H9 (cell line): ENCODE measurements at regions not wholly inside any gene's neighbourhood (a gene's known extent, or its start where the extent isn't known, plus 50 kb on each side); places are given as distances from the start of the nearest gene placed in this dataset.

Experiments used
- DNase-seq: peaks from one replicate; pipeline ENCODE4 v3.0.0-alpha.2; 2017
- H2AFZ ChIP-seq: one replicate; pipeline ENCODE4 v1.6.1; 2013; ENCODE audit warnings: mild to moderate bottlenecking, low read length, control low read depth, moderate library complexity
- H2AK5ac ChIP-seq: 2 replicates; pipeline ENCODE4 v1.6.1; 2013; ENCODE audit warnings: low read length, control low read depth, mixed read lengths; ENCODE audit not compliant: insufficient read length
- H2BK120ac ChIP-seq: one replicate; pipeline ENCODE4 v1.6.1; 2013; ENCODE audit warnings: low read depth, mild to moderate bottlenecking, low read length, control low read depth, inconsistent platforms; ENCODE audit not compliant: poor library complexity, severe bottlenecking
- H2BK12ac ChIP-seq: 2 replicates; pipeline ENCODE4 v1.6.1; 2013; ENCODE audit warnings: low read length, control low read depth, mixed read lengths, low read depth; ENCODE audit not compliant: insufficient read length
- H2BK15ac ChIP-seq: 2 replicates; pipeline ENCODE4 v1.6.1; 2013; ENCODE audit warnings: low read depth, low read length, control low read depth
- H2BK20ac ChIP-seq: one replicate; pipeline ENCODE4 v1.6.1; 2013; ENCODE audit warnings: low read depth, mild to moderate bottlenecking, low read length, control low read depth, inconsistent platforms; ENCODE audit not compliant: poor library complexity, severe bottlenecking
- H2BK5ac ChIP-seq: 2 replicates; pipeline ENCODE4 v1.6.1; 2013; ENCODE audit warnings: low read length, control low read depth, mixed read lengths; ENCODE audit not compliant: insufficient read length
- H3K14ac ChIP-seq: 2 replicates; pipeline ENCODE4 v1.6.1; 2013; ENCODE audit warnings: low read length, control low read depth; ENCODE audit not compliant: insufficient read depth
- H3K18ac ChIP-seq: 2 replicates; pipeline ENCODE4 v1.6.1; 2013; ENCODE audit warnings: low read depth, mild to moderate bottlenecking, mixed read lengths, low read length, control low read depth; ENCODE audit not compliant: insufficient read length
- H3K23ac ChIP-seq: 2 replicates; pipeline ENCODE4 v1.6.1; 2013; ENCODE audit warnings: low read length, control low read depth, mixed read lengths, low read depth; ENCODE audit not compliant: insufficient read length
- H3K23me2 ChIP-seq: 2 replicates; pipeline ENCODE4 v1.6.1; 2013; ENCODE audit warnings: low read depth, mild to moderate bottlenecking, mixed read lengths, low read length, control low read depth; ENCODE audit not compliant: insufficient read length, poor library complexity, severe bottlenecking
- H3K27ac ChIP-seq: 2 replicates; pipeline ENCODE4 v1.5.1; 2013; ENCODE audit warnings: low read length, control low read depth, mixed read lengths, low read depth; ENCODE audit not compliant: insufficient read length
- H3K27me3 ChIP-seq: 2 replicates; pipeline ENCODE4 v1.6.1; 2013; ENCODE audit warnings: low read length, control low read depth, inconsistent platforms; ENCODE audit not compliant: insufficient read depth
- H3K4ac ChIP-seq: 2 replicates; pipeline ENCODE4 v1.6.1; 2013; ENCODE audit warnings: low read depth, mild to moderate bottlenecking, control low read depth, inconsistent platforms, low read length, moderate library complexity
- H3K4me1 ChIP-seq: 2 replicates; pipeline ENCODE4 v1.6.1; 2013; ENCODE audit warnings: low read length, control low read depth, inconsistent platforms; ENCODE audit not compliant: insufficient read depth
- H3K4me2 ChIP-seq: 2 replicates; pipeline ENCODE4 v1.6.1; 2013; ENCODE audit warnings: low read length, control low read depth, mixed read lengths; ENCODE audit not compliant: insufficient read length, insufficient read depth
- H3K56ac ChIP-seq: 2 replicates; pipeline ENCODE4 v1.6.1; 2013; ENCODE audit warnings: low read depth, mild to moderate bottlenecking, mixed read lengths, low read length, control low read depth; ENCODE audit not compliant: insufficient read length
- H3K79me1 ChIP-seq: 2 replicates; pipeline ENCODE4 v1.6.1; 2013; ENCODE audit warnings: low read depth, mild to moderate bottlenecking, moderate library complexity, low read length, control low read depth, inconsistent platforms; ENCODE audit not compliant: insufficient read depth, poor library complexity, severe bottlenecking
- H3K79me2 ChIP-seq: 2 replicates; pipeline ENCODE4 v1.6.1; 2013; ENCODE audit warnings: low read length, control low read depth, inconsistent platforms; ENCODE audit not compliant: insufficient read depth
- H3K9ac ChIP-seq: 2 replicates; pipeline ENCODE4 v1.6.1; 2013; ENCODE audit warnings: low read length, control low read depth, mixed read lengths; ENCODE audit not compliant: insufficient read length; ENCODE audit errors: extremely low read depth
- H3K9me3 ChIP-seq: one replicate; pipeline ENCODE4 v1.6.1; 2013; ENCODE audit warnings: low read depth, low read length, inconsistent platforms; ENCODE audit not compliant: control insufficient read depth
- H3T11ph ChIP-seq: one replicate; pipeline ENCODE4 v1.6.1; 2013; ENCODE audit warnings: mild to moderate bottlenecking, low read length, control low read depth, inconsistent platforms
- H4K20me1 ChIP-seq: one replicate; pipeline ENCODE4 v1.6.1; 2013; ENCODE audit not compliant: control insufficient read depth, insufficient read length, insufficient read depth
- H4K5ac ChIP-seq: 2 replicates; pipeline ENCODE4 v1.6.1; 2013; ENCODE audit warnings: low read depth, mild to moderate bottlenecking, mixed read lengths, low read length, control low read depth; ENCODE audit not compliant: insufficient read length
- H4K8ac ChIP-seq: replicated peaks from 2 replicates; pipeline ENCODE4 v1.6.1; 2013; ENCODE audit warnings: low read length, control low read depth, mixed read lengths, low read depth; ENCODE audit not compliant: insufficient read length
- H4K91ac ChIP-seq: 2 replicates; pipeline ENCODE4 v1.6.1; 2013; ENCODE audit warnings: low read depth, mild to moderate bottlenecking, moderate library complexity, mixed read lengths, low read length, control low read depth; ENCODE audit not compliant: insufficient read length
- H3K27ac Mint-ChIP-seq, 3 experiments: 2 replicates in 2 of 3; 3 replicates in 1 of 3; pipeline ENCODE4 v1.8.0; 2020 to 2021; ENCODE audit warnings: mixed read lengths in 3 of 3, mild to moderate bottlenecking in 1 of 3, moderate library complexity in 1 of 3
- H3K27me3 Mint-ChIP-seq: 2 replicates; pipeline ENCODE4 v1.8.0; 2021; ENCODE audit warnings: low read depth, mild to moderate bottlenecking, moderate library complexity, mixed read lengths
- H3K36me3 Mint-ChIP-seq, 3 experiments: 2 replicates in 2 of 3; 3 replicates in 1 of 3; pipeline ENCODE4 v1.8.0; 2020 to 2021; ENCODE audit warnings: low read depth in 3 of 3, mixed read lengths in 3 of 3; ENCODE audit not compliant: insufficient read depth in 1 of 3
- H3K4me1 Mint-ChIP-seq, 2 experiments: 2 replicates each; pipeline ENCODE4 v1.8.0; 2020; ENCODE audit warnings: mixed read lengths in 2 of 2
- H3K4me3 Mint-ChIP-seq, 2 experiments: 2 replicates in 1 of 2; 3 replicates in 1 of 2; pipeline ENCODE4 v1.8.0; 2020 to 2021; ENCODE audit warnings: mild to moderate bottlenecking in 2 of 2, mixed read lengths in 2 of 2, moderate library complexity in 1 of 2
- H3K9me3 Mint-ChIP-seq, 2 experiments: 2 replicates in 1 of 2; 3 replicates in 1 of 2; pipeline ENCODE4 v1.8.0; 2020; ENCODE audit warnings: mild to moderate bottlenecking in 2 of 2, mixed read lengths in 2 of 2, moderate library complexity in 1 of 2
- whole genome bisulfite sequencing: extraction: QIAGEN DNeasy Blood & Tissue Kit; methylation state at CpG from one replicate; pipeline ENCODE4 v1.1.7; 2013; ENCODE audit warnings: missing lambda C conversion rate, low lambda C conversion rate, mixed read lengths; ENCODE audit not compliant: insufficient read length; ENCODE audit errors: extremely low coverage; 5-methylcytosine and 5-hydroxymethylcytosine counted together
- TF ChIP-seq, protein P1 (sequence below): fragments of 200-600 bp; sonication (generic); conservative IDR thresholded peaks from 3 replicates; pipeline ENCODE4 v1.8.0; 2021; ENCODE audit warnings: antibody characterized with exemption, mild to moderate bottlenecking

DNA sequence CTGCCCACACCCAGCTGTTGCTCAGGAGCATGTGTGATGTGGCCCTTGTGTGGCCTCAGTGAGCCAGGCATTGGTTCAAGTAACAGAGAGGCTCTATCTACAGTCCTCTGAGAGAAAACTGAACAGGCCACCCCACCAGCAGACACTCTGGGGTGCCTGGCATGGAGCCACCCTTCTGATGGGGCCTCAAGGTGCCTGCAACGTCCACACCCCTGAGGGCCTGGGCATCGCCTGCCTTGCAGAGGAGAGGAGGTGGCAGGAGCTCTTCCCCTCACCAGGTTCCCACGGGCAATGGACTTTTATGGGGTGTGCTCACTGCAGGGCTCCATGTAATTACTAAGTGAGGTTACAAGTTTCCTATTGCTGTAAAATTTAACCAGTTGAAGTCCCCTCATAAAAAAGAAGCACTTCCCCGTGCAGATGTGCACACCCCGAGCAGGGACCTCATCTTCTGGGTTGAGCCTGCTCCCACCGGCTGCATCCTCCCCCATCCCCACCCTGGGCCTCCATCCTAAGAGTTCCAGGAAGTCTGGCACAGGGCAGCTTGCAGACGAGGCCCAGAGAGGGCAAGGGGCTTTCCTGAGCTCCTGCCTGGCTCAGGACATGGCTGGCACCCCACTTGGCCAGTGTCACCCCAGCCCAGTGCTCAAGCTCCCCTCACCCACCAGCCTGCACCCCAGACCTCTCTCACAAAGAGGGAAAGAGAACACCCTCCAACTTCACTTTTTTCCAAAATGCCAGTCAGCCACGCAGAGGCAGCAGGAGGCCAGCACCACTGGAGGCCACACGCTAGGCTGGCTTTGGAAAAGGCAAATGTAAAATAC, 270.4 kb upstream of the RTL1 start:
- H3K27me3 ChIP-seq, result no peaks in the 10 kb centered on the region
- H4K5ac ChIP-seq, result no peak overlapping the region
- no peak overlapping the region for H3K23ac ChIP-seq
- H4K8ac ChIP-seq, result no peak overlapping the region
- H3K4me1 Mint-ChIP-seq, result no peaks in the 10 kb centered on the region
- H3K23me2 ChIP-seq, result no peaks in the 10 kb centered on the region
- no peak overlapping the region for H3K4me2 ChIP-seq
- H3K27ac Mint-ChIP-seq, result no peak overlapping the region
- H3K79me2 ChIP-seq, result no peaks in the 10 kb centered on the region
- H3K27me3 Mint-ChIP-seq, result peaks cover 3% of the 10 kb centered on the region
- no CpG with 5 or more reads among the region's 9 CpGs for WGBS
- no peak overlapping the region for H3K27ac ChIP-seq
- H2BK15ac ChIP-seq, result no peak overlapping the region
- DNase-seq, result no peak
- H3K14ac ChIP-seq, result no peak overlapping the region
- H3K9ac ChIP-seq, result no peak overlapping the region
- H2BK5ac ChIP-seq, result no peak overlapping the region
- peaks cover 0 to 5% (median 1%) of the 10 kb centered on the region in 3 experiments; a peak in 4 of 7 replicates for H3K36me3 Mint-ChIP-seq
- H3K18ac ChIP-seq, result no peak overlapping the region
- H3T11ph ChIP-seq, result no peak overlapping the region
- H3K4ac ChIP-seq, result no peak overlapping the region
- H2BK12ac ChIP-seq, result no peak overlapping the region
- no peaks in the 10 kb centered on the region for H4K20me1 ChIP-seq
- no peak overlapping the region for H4K91ac ChIP-seq
- H3K9me3 Mint-ChIP-seq, result peaks cover 12 to 19% of the 10 kb centered on the region in 2 experiments
- no peak overlapping the region for H2BK120ac ChIP-seq
- H3K9me3 ChIP-seq, result no peaks in the 10 kb centered on the region
- TF ChIP-seq, protein P1, sequence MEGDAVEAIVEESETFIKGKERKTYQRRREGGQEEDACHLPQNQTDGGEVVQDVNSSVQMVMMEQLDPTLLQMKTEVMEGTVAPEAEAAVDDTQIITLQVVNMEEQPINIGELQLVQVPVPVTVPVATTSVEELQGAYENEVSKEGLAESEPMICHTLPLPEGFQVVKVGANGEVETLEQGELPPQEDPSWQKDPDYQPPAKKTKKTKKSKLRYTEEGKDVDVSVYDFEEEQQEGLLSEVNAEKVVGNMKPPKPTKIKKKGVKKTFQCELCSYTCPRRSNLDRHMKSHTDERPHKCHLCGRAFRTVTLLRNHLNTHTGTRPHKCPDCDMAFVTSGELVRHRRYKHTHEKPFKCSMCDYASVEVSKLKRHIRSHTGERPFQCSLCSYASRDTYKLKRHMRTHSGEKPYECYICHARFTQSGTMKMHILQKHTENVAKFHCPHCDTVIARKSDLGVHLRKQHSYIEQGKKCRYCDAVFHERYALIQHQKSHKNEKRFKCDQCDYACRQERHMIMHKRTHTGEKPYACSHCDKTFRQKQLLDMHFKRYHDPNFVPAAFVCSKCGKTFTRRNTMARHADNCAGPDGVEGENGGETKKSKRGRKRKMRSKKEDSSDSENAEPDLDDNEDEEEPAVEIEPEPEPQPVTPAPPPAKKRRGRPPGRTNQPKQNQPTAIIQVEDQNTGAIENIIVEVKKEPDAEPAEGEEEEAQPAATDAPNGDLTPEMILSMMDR, result no peak
- no peak overlapping the region for H3K56ac ChIP-seq
- H2BK20ac ChIP-seq, result no peak overlapping the region
- no peak overlapping the region for H3K4me3 Mint-ChIP-seq
- H2AFZ ChIP-seq, result no peak overlapping the region
- no peaks in the 10 kb centered on the region for H3K79me1 ChIP-seq
- no peaks in the 10 kb centered on the region for H3K4me1 ChIP-seq
- H2AK5ac ChIP-seq, result no peak overlapping the region
